ENCODE measurements at regions not wholly inside any gene's neighbourhood (a gene's known extent, or its start where the extent isn't known, plus 50 kb on each side); places are given as distances from the start of the nearest gene placed in this dataset.

DNA sequence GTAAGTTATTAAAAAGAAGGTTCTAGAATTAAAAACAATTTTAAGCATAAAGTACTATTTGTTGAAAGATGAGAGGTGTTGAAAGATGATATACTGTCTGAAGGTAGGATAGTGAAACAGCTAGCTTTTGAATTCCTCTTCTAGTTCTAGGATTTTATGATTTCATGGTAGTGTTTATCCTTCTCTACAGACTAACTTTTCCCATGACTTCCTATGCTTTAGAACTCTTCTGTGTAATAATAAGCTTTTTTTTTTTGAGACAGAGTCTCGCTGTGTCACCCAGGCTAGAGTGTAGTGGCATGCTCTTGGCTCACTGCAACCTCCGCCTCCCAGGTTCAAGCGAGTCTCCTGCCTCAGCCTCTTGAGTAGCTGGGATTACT is 96.0 kb upstream of the NUDT6 start:
- TF ChIP-seq, protein P1, sequence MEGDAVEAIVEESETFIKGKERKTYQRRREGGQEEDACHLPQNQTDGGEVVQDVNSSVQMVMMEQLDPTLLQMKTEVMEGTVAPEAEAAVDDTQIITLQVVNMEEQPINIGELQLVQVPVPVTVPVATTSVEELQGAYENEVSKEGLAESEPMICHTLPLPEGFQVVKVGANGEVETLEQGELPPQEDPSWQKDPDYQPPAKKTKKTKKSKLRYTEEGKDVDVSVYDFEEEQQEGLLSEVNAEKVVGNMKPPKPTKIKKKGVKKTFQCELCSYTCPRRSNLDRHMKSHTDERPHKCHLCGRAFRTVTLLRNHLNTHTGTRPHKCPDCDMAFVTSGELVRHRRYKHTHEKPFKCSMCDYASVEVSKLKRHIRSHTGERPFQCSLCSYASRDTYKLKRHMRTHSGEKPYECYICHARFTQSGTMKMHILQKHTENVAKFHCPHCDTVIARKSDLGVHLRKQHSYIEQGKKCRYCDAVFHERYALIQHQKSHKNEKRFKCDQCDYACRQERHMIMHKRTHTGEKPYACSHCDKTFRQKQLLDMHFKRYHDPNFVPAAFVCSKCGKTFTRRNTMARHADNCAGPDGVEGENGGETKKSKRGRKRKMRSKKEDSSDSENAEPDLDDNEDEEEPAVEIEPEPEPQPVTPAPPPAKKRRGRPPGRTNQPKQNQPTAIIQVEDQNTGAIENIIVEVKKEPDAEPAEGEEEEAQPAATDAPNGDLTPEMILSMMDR (conservative IDR thresholded peaks at IDR 0.05; ENCODE audit: low read depth, low read length), result no peak
- TF ChIP-seq EZH2 (IDR thresholded peaks at IDR 0.05; ENCODE audit: borderline replicate concordance, low read depth, low read length, poor library complexity, severe bottlenecking), result no peak

All from A673 (cell line).